Kidney (tissue), 13 donors: ENCODE measurements at regions not wholly inside any gene's neighbourhood (a gene's known extent, or its start where the extent isn't known, plus 50 kb on each side); places are given as distances from the start of the nearest gene placed in this dataset.

Source experiments
- DNase-seq, 5 donors: peaks; one replicate each; pipeline ENCODE4 v3.0.0-alpha.2; 2013 to 2020
- FAIRE-seq: peaks from 2 replicates; lab custom pipeline; 2012; peaks lifted over from hg19 to GRCh38; lab: Jason Lieb, UNC
- H3K27ac ChIP-seq, 2 donors: one replicate each; pipeline ENCODE4 v1.7.0; 2013; ENCODE audit warnings: low read depth in 2 of 2, low read length in 2 of 2, inconsistent platforms in 1 of 2
- H3K27me3 ChIP-seq: one replicate; pipeline ENCODE4 v1.7.1; 2013; ENCODE audit warnings: low read length, inconsistent platforms; ENCODE audit not compliant: control insufficient read depth, insufficient read depth
- H3K36me3 ChIP-seq, 3 donors: one replicate each; pipeline versions ENCODE4 v1.7.0 to v1.7.1; 2013; ENCODE audit warnings: low read length in 3 of 3, control low read depth in 1 of 3, inconsistent platforms in 1 of 3; ENCODE audit not compliant: insufficient read depth in 3 of 3, control insufficient read depth in 2 of 3
- H3K4me1 ChIP-seq, 3 donors: one replicate each; pipeline versions ENCODE4 v1.7.0 to v1.7.1; 2013; ENCODE audit warnings: low read length in 3 of 3, inconsistent platforms in 1 of 3, low read depth in 1 of 3; ENCODE audit not compliant: control insufficient read depth in 2 of 3, insufficient read depth in 2 of 3
- H3K4me3 ChIP-seq, 3 donors: one replicate each; pipeline versions ENCODE4 v1.7.0 to v1.8.1; 2013; ENCODE audit warnings: low read length in 3 of 3, control low read depth in 1 of 3, inconsistent platforms in 1 of 3
- H3K9ac ChIP-seq, 3 donors: one replicate each; pipeline versions ENCODE4 v1.7.0 to v1.7.1; 2013; ENCODE audit warnings: low read length in 3 of 3, control low read depth in 1 of 3, inconsistent platforms in 1 of 3
- H3K9me3 ChIP-seq, 3 donors: one replicate each; pipeline versions ENCODE4 v1.7.0 to v1.7.1; 2013; ENCODE audit warnings: low read length in 3 of 3, control low read depth in 1 of 3, inconsistent platforms in 1 of 3; ENCODE audit not compliant: control insufficient read depth in 2 of 3, insufficient read depth in 1 of 3
- intact Hi-C: fragments of 100-400 bp; cut with DNase I; formaldehyde crosslinking; loops from one replicate; pipeline ENCODE4 v1.11.1; 2022
- TF ChIP-seq, protein P1 (sequence below): IDR thresholded peaks from 3 replicates; pipeline ENCODE4 v1.5.1; 2012; ENCODE audit warnings: mild to moderate bottlenecking, moderate library complexity, borderline replicate concordance; ENCODE audit not compliant: insufficient read depth; ENCODE audit errors: extremely low read depth
- donor health status: control.
- donor health status: control.
- donor health status: control.
- donor health status: control.
- donor health status: control.
- donor health status: DM: yes; HTN: yes; CAD: no.
- donor health status: Normal renal cell carcinoma (clear cell type).

DNA sequence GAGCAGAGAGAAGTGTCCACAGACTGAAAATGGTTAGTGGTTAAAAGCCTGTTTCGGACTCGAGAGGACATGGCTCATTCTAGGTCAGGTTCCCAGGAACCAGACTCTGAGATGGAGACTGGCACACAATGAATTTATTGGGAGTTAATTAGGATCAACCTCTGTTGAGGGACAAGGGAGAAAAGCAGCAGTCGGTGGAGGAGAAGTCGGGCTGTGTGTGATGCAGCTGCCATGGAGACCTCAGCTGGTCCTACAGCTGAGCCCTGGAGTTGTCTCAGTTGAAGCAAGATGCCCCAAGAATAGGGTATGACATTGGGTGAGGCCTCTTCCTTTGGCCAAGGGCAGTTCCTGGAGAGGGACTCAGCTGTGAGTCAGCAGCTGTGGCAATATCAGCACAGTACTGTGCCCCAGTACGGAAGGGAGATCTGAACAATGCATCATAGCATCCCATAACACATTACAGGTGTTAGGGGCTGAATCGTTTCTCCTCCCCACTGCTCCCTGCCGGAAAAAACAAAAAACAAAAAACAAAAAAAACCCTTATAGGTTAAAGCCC lies 105.4 kb downstream of the ABHD5 start:
- Histone ChIP-seq H3K9me3 (peaks cover 0 to 3% (median 0%) of the 10 kb centered on the region in 3 donors), H3K36me3 (no peaks in the 10 kb centered on the region), H3K4me3 (no peak overlapping the region), H3K27ac (no peak overlapping the region), H3K4me1 (no peaks in the 10 kb centered on the region), H3K27me3 (no peaks in the 10 kb centered on the region), H3K9ac (no peak overlapping the region)
- FAIRE-seq (no peak), DNase-seq (no peak)
- intact Hi-C loops, result no loop called here
- TF ChIP-seq, protein P1, sequence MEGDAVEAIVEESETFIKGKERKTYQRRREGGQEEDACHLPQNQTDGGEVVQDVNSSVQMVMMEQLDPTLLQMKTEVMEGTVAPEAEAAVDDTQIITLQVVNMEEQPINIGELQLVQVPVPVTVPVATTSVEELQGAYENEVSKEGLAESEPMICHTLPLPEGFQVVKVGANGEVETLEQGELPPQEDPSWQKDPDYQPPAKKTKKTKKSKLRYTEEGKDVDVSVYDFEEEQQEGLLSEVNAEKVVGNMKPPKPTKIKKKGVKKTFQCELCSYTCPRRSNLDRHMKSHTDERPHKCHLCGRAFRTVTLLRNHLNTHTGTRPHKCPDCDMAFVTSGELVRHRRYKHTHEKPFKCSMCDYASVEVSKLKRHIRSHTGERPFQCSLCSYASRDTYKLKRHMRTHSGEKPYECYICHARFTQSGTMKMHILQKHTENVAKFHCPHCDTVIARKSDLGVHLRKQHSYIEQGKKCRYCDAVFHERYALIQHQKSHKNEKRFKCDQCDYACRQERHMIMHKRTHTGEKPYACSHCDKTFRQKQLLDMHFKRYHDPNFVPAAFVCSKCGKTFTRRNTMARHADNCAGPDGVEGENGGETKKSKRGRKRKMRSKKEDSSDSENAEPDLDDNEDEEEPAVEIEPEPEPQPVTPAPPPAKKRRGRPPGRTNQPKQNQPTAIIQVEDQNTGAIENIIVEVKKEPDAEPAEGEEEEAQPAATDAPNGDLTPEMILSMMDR, result no peak

DNA sequence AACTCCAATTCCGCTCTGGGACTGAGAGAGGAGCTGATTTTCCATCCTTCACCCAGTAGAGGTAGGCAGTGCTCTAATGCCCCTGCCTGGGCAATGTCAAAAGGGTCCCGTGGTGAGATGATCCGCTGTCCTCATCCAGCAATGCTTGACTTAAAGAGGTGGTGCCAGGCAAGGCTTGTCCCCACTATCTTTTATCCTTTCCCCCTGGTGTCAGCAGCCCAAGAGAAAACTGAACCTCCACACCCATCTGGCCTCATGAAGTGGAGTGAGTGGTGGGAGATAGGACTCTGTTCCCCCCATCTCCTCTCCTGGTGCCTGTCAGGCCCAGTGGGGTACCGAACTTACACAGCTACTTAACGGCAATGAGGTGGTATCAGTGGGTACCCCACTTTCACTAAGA lies 107.1 kb downstream of the ABHD5 start:
- H3K9ac ChIP-seq, result no peak overlapping the region
- no peak overlapping the region for H3K27ac ChIP-seq
- no peaks in the 10 kb centered on the region for H3K4me1 ChIP-seq
- peaks cover 0 to 3% (median 0%) of the 10 kb centered on the region in 3 donors for H3K9me3 ChIP-seq
- H3K4me3 ChIP-seq, result no peak overlapping the region
- TF ChIP-seq, protein P1, result no peak
- H3K27me3 ChIP-seq, result no peaks in the 10 kb centered on the region
- DNase-seq (no peak), FAIRE-seq (no peak)
- H3K36me3 ChIP-seq, result no peaks in the 10 kb centered on the region
- intact Hi-C loops, result no loop called here

DNA sequence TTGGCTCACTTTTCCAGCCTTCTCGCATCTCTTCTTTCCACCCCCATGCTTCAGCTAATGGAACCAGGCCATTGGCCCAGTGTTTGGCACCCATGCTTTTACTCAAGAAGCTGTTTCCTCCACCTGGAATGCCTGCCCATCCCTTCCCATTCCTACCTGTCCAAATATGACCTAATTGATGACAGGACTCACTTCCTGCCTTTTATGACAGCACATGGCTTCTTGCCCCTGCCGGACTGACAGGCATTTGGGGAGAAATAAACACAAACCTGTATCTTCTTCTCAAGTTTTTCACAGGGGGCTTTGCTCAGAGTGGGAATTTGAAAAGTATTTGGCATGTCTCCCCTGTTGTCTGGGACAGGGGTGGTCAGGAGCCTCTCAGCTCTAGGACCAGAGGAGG lies 120.1 kb downstream of the ABHD5 start:
- Histone ChIP-seq H3K36me3 (no peaks in the 10 kb centered on the region), H3K27ac (no peak overlapping the region), H3K4me3 (no peak overlapping the region), H3K4me1 (no peaks in the 10 kb centered on the region), H3K9ac (no peak overlapping the region), H3K27me3 (no peaks in the 10 kb centered on the region), H3K9me3 (no peaks in the 10 kb centered on the region)
- intact Hi-C loops, result no loop called here
- DNase-seq, result no peak
- TF ChIP-seq, protein P1, result no peak
- no peak for FAIRE-seq

DNA sequence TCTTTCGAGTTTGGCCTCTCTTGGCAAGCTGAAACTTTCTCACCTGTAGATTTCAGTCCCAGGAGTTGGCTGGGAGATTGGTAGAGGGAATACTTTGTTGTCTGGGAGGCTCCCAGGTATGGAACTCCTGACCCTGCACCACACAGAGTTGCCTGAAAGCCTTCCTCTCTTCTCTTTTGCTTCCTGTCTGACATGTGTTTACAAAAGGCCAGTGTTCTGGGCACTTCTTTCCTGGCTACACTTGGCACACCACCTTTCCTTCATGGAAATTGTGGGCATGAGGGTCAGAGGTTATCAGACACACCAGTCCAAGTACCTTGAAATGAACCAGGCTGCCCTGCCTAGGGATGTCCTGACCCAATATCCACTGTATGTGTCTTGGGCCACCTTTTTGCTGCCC lies 123.7 kb downstream of the ABHD5 start:
- DNase-seq, result no peak
- no peak overlapping the region for H3K27ac ChIP-seq
- intact Hi-C loops, result no loop called here
- no peaks in the 10 kb centered on the region for H3K4me1 ChIP-seq
- H3K36me3 ChIP-seq, result no peaks in the 10 kb centered on the region
- H3K27me3 ChIP-seq, result no peaks in the 10 kb centered on the region
- TF ChIP-seq, protein P1, result no peak
- H3K9ac ChIP-seq, result no peak overlapping the region
- FAIRE-seq, result no peak
- no peaks in the 10 kb centered on the region for H3K9me3 ChIP-seq
- no peak overlapping the region for H3K4me3 ChIP-seq
